WTC11 (cell line): ENCODE measurements at regions not wholly inside any gene's neighbourhood (a gene's known extent, or its start where the extent isn't known, plus 50 kb on each side); places are given as distances from the start of the nearest gene placed in this dataset.
A peak's percentile ranks its signal among the peaks of the same experiment; 100 is the strongest.

Source experiments
- ATAC-seq: fragments of 200-7000 bp; cut with Tn5 transposase; 2 replicates; pipeline ENCODE4 v1.10.0; 2021; ENCODE audit warnings: mild to moderate bottlenecking, moderate library complexity
- CTCF ChIA-PET: fragments of 300-600 bp; sonication (Branson Sonifier 250); formaldehyde crosslinking; loops from one replicate; lab custom pipeline; 2021; ENCODE audit warnings: antibody characterized with exemption; lab: Charles Lee
- POLR2A ChIA-PET: fragments of 350-600 bp; sonication (Branson Sonifier 250); formaldehyde crosslinking; loops from one replicate; lab custom pipeline; 2021; ENCODE audit warnings: antibody characterized with exemption; lab: Charles Lee
- DNase-seq: peaks from one replicate; pipeline ENCODE4 v3.0.0; 2021; ENCODE audit warnings: low spot score
- H3K27ac Mint-ChIP-seq: 2 replicates; pipeline ENCODE4 v1.8.0; 2021; ENCODE audit warnings: mixed read lengths
- H3K27me3 Mint-ChIP-seq: 2 replicates; pipeline ENCODE4 v1.8.0; 2021; ENCODE audit warnings: low read depth, mild to moderate bottlenecking, moderate library complexity, mixed read lengths
- H3K36me3 Mint-ChIP-seq: 2 replicates; pipeline ENCODE4 v1.8.0; 2021; ENCODE audit warnings: mixed read lengths
- H3K4me1 Mint-ChIP-seq: 2 replicates; pipeline ENCODE4 v1.8.0; 2022; ENCODE audit warnings: mixed read lengths
- H3K4me3 Mint-ChIP-seq: 2 replicates; pipeline ENCODE4 v1.8.0; 2021; ENCODE audit warnings: mild to moderate bottlenecking, moderate library complexity, mixed read lengths
- H3K9me3 Mint-ChIP-seq: 2 replicates; pipeline ENCODE4 v1.8.0; 2021; ENCODE audit warnings: mixed read lengths
- GRHL2 ChIP-seq: fragments of 250-450 bp; sonication (Bioruptor Pico); IDR thresholded peaks from 2 replicates; pipeline ENCODE4 v1.8.0; 2022; ENCODE audit warnings: mild to moderate bottlenecking, moderate library complexity; ENCODE audit not compliant: insufficient replicate concordance, severe bottlenecking
- JAZF1 ChIP-seq: fragments of 250-450 bp; sonication (Bioruptor Pico); IDR thresholded peaks from 2 replicates; pipeline ENCODE4 v1.9.0; 2021; ENCODE audit warnings: moderate library complexity, mild to moderate bottlenecking, inconsistent platforms
- MXD4 ChIP-seq: fragments of 250-450 bp; sonication (Bioruptor Pico); IDR thresholded peaks from 2 replicates; pipeline ENCODE4 v1.8.0; 2021; ENCODE audit warnings: mild to moderate bottlenecking, moderate library complexity, borderline replicate concordance
- NFE2L1 ChIP-seq: sonication (generic); formaldehyde crosslinking; IDR thresholded peaks from 2 replicates; pipeline ENCODE4 v1.8.1; 2023; ENCODE audit warnings: missing genetic modification reagents
- NR1H2 ChIP-seq: sonication (generic); formaldehyde crosslinking; IDR thresholded peaks from 2 replicates; pipeline ENCODE4 v1.9.0; 2021; ENCODE audit warnings: mild to moderate bottlenecking, moderate library complexity, missing genetic modification reagents
- NR2C2 ChIP-seq: sonication (generic); formaldehyde crosslinking; IDR thresholded peaks from 2 replicates; pipeline ENCODE4 v1.8.0; 2022; ENCODE audit warnings: mild to moderate bottlenecking, missing genetic modification reagents
- RORB ChIP-seq: fragments of 250-450 bp; sonication (Bioruptor Pico); IDR thresholded peaks from 2 replicates; pipeline ENCODE4 v1.9.0; 2021; ENCODE audit warnings: mild to moderate bottlenecking
- SP1 ChIP-seq: sonication (generic); formaldehyde crosslinking; conservative IDR thresholded peaks from 2 replicates; pipeline ENCODE4 v1.8.1; 2022; ENCODE audit warnings: missing genetic modification reagents
- TEAD1 ChIP-seq: sonication (generic); formaldehyde crosslinking; IDR thresholded peaks from 2 replicates; pipeline ENCODE4 v1.8.0; 2022; ENCODE audit warnings: mild to moderate bottlenecking, missing genetic modification reagents
- ZNF138 ChIP-seq: sonication (generic); formaldehyde crosslinking; conservative IDR thresholded peaks from 2 replicates; pipeline ENCODE4 v1.8.1; 2022; ENCODE audit warnings: mild to moderate bottlenecking, moderate library complexity, missing genetic modification reagents
- ZNF317 ChIP-seq: sonication (generic); formaldehyde crosslinking; IDR thresholded peaks from 2 replicates; pipeline ENCODE4 v1.8.1; 2023; ENCODE audit warnings: low read depth, mild to moderate bottlenecking, moderate library complexity, missing genetic modification reagents, borderline replicate concordance
- ZNF423 ChIP-seq: fragments of 250-450 bp; sonication (Bioruptor Pico); IDR thresholded peaks from 2 replicates; pipeline ENCODE4 v2.1.2; 2022; ENCODE audit warnings: mild to moderate bottlenecking, moderate library complexity
- TF ChIP-seq, protein P1 (sequence below): fragments of 250-450 bp; sonication (Bioruptor Pico); IDR thresholded peaks from 2 replicates; pipeline ENCODE4 v1.9.0; 2021; ENCODE audit warnings: moderate library complexity, mild to moderate bottlenecking, inconsistent platforms, borderline replicate concordance
- TF ChIP-seq, protein P2 (sequence below): sonication (generic); formaldehyde crosslinking; conservative IDR thresholded peaks from 2 replicates; pipeline ENCODE4 v1.8.1; 2022; ENCODE audit warnings: mild to moderate bottlenecking, missing genetic modification reagents
- TF ChIP-seq, protein P3 (sequence below): sonication (generic); formaldehyde crosslinking; IDR thresholded peaks from 2 replicates; pipeline ENCODE4 v1.8.1; 2023; ENCODE audit warnings: mild to moderate bottlenecking, missing genetic modification reagents, moderate library complexity
- TF ChIP-seq, protein P4 (sequence below): fragments of 250-450 bp; sonication (Bioruptor Pico); conservative IDR thresholded peaks from 2 replicates; pipeline ENCODE4 v1.9.0; 2021; ENCODE audit warnings: mild to moderate bottlenecking
- TF ChIP-seq, protein P5 (sequence below): sonication (generic); formaldehyde crosslinking; IDR thresholded peaks from 2 replicates; pipeline ENCODE4 v1.8.1; 2022; ENCODE audit warnings: low read depth, mild to moderate bottlenecking, moderate library complexity, missing genetic modification reagents, borderline replicate concordance

DNA sequence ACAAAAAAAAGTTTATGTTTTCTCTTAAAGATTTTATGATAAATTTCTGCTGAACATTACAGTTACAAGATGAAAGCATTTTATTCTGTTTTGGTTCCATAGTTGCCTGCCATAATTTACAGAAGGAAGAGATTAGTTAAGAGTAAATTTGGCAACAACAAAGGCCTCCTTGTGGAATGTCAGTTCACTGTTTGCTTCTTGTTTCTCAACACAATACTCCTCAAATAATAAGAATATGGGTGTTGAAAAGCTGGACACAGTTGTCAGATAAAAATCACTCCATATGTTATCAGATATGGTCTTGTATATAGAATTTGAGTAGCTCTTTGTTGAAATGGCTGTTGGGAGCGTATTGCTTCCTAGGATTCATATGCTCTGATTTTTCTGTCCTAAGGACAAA is 359.5 kb downstream of the CPS1 start (continued):
- TF ChIP-seq, protein P1, sequence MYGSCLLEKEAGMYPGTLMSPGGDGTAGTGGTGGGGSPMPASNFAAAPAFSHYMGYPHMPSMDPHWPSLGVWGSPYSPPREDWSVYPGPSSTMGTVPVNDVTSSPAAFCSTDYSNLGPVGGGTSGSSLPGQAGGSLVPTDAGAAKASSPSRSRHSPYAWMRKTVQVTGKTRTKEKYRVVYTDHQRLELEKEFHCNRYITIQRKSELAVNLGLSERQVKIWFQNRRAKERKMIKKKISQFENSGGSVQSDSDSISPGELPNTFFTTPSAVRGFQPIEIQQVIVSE (CRISPR knock-in tag), result no peak
- no peak for TF ChIP-seq RORB (CRISPR knock-in tag)
- TF ChIP-seq TEAD1 (CRISPR knock-in tag), result no peak
- no peak for TF ChIP-seq ZNF138 (CRISPR knock-in tag)
- TF ChIP-seq NR1H2 (CRISPR knock-in tag), result no peak

DNA sequence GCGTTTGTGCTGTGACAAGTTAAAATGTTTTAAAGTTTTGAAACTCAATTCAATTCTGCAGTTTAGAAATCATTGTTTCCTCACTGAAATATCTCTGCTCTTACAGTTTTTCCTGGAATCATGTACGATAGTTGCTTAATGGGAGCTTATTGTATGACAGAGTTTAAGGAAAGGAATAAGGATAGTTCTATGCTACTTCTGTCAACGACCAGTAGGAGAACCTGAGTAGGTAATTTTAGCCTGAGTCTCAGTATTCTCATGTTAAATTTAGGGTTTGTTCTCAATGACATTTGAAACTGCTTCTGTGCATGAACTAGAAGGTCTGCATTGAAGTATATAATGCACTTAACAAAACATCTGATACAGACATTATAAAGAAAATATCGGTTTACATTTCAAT is 361.1 kb downstream of the CPS1 start:
- TF ChIP-seq, protein P2, sequence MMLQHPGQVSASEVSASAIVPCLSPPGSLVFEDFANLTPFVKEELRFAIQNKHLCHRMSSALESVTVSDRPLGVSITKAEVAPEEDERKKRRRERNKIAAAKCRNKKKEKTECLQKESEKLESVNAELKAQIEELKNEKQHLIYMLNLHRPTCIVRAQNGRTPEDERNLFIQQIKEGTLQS (CRISPR knock-in tag), result no peak
- TF ChIP-seq GRHL2 (CRISPR knock-in tag), result no peak
- TF ChIP-seq NFE2L1 (CRISPR knock-in tag), result no peak
- TF ChIP-seq, all 79 proteins: peak for 0
- CTCF ChIA-PET, result interaction anchor here (1.0 kb wide), 1 partner anchor 9 kb away, joined by 5 read pairs; no protein-coding TSS in a partner anchor

DNA sequence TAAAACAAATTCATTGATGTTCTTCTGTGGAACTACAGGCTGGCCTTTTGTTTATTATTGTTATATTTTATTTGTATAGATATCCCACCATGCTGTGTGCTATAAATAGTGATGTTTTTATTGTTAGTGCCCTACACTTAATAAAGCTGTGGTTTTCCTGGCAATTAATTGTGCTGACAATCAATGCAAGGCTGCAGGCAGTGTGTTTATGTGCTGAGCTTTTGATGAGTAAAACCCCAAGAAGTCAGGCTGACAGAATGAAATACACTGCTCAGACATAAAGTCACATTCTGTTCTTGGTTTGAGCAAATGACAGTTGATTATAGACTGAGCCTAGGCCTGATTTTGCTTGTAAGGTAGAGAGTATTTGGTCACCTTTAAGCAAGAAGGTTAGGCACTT is 362.7 kb downstream of the CPS1 start:
- CTCF ChIA-PET, result no interaction called here
- POLR2A ChIA-PET, result no interaction called here
- no peak overlapping the region for H3K4me3 Mint-ChIP-seq
- no peak overlapping the region for H3K27ac Mint-ChIP-seq
- no peaks in the 10 kb centered on the region for H3K36me3 Mint-ChIP-seq
- H3K27me3 Mint-ChIP-seq, result peaks cover 2% of the 10 kb centered on the region; the same call in 1 of the 2 replicates
- ATAC-seq, result no peak
- DNase-seq, result no peak
- peaks cover 9% of the 10 kb centered on the region for H3K9me3 Mint-ChIP-seq
- no peak for TF ChIP-seq ZNF317 (CRISPR knock-in tag)
- TF ChIP-seq RORB (CRISPR knock-in tag), result no peak
- TF ChIP-seq, protein P3, sequence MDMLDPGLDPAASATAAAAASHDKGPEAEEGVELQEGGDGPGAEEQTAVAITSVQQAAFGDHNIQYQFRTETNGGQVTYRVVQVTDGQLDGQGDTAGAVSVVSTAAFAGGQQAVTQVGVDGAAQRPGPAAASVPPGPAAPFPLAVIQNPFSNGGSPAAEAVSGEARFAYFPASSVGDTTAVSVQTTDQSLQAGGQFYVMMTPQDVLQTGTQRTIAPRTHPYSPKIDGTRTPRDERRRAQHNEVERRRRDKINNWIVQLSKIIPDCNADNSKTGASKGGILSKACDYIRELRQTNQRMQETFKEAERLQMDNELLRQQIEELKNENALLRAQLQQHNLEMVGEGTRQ (CRISPR knock-in tag), result no peak
- TF ChIP-seq JAZF1 (CRISPR knock-in tag), result no peak
- no peak for TF ChIP-seq NR1H2 (CRISPR knock-in tag)
- TF ChIP-seq, protein P4, sequence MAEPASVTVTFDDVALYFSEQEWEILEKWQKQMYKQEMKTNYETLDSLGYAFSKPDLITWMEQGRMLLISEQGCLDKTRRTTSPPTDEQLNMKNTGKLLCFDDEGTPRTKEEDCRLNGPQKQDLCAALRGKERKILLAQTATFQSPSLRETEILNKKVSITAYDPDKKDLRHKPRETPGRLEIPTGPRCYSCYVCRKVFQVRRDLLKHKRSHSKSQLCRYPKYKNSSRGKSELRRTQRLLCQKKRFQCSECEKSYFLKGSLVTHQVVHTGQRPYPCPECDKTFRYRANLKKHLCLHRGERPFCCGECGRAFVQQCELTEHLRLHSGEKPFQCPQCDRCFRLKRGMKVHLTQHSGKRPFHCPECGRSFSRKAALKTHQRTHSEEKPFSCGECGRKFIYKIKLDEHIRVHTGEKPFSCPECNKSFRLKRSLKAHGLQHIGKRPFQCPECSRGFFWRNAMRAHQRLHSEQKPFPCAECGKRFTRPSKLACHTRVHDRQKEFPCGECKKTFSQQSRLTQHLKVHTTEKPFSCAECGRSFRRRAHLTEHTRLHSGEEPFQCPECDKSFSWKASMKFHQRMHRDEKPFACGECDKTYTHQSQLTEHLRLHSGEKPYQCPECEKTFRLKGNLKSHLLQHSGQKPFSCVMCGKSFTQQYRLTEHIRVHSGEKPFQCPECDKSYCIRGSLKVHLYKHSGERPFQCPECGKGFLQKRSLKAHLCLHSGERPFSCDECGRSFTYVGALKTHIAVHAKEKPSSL (CRISPR knock-in tag), result no peak
- TF ChIP-seq NR2C2 (CRISPR knock-in tag), result no peak
- no peak for TF ChIP-seq MXD4
- TF ChIP-seq, protein P5, sequence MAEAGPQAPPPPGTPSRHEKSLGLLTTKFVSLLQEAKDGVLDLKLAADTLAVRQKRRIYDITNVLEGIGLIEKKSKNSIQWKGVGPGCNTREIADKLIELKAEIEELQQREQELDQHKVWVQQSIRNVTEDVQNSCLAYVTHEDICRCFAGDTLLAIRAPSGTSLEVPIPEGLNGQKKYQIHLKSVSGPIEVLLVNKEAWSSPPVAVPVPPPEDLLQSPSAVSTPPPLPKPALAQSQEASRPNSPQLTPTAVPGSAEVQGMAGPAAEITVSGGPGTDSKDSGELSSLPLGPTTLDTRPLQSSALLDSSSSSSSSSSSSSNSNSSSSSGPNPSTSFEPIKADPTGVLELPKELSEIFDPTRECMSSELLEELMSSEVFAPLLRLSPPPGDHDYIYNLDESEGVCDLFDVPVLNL (CRISPR knock-in tag), result no peak
- TF ChIP-seq ZNF423 (CRISPR knock-in tag), result no peak
- TF ChIP-seq SP1 (CRISPR knock-in tag), result no peak
- peaks cover 13% of the 10 kb centered on the region; the same call in 1 of the 2 replicates for H3K4me1 Mint-ChIP-seq

More for the DNA sequence above, 361.1 kb downstream of the CPS1 start:
- no peak overlapping the region for H3K4me3 Mint-ChIP-seq
- no peaks in the 10 kb centered on the region for H3K36me3 Mint-ChIP-seq
- H3K27ac Mint-ChIP-seq, result no peak overlapping the region
- DNase-seq, result no peak
- peak; percentile 53; the same call in 1 of the 2 replicates for ATAC-seq
- POLR2A ChIA-PET, result no interaction called here
- peaks cover 13% of the 10 kb centered on the region for H3K9me3 Mint-ChIP-seq
- peaks cover 4% of the 10 kb centered on the region; the same call in 1 of the 2 replicates for H3K27me3 Mint-ChIP-seq
- H3K4me1 Mint-ChIP-seq, result peaks cover 13% of the 10 kb centered on the region; the same call in 1 of the 2 replicates
